HT-29 (cell line): ENCODE measurements at regions not wholly inside any gene's neighbourhood (a gene's known extent, or its start where the extent isn't known, plus 50 kb on each side); places are given as distances from the start of the nearest gene placed in this dataset.
"Not testable (repeated sequence)": the region's sequence is repeated elsewhere in the genome, so short reads cannot be mapped to it uniquely, and the experiment has no call there.

Source experiments
- DNase-seq: peaks from one replicate; pipeline ENCODE4 v3.0.0-alpha.2; 2015; ENCODE audit warnings: low spot score

DNA sequence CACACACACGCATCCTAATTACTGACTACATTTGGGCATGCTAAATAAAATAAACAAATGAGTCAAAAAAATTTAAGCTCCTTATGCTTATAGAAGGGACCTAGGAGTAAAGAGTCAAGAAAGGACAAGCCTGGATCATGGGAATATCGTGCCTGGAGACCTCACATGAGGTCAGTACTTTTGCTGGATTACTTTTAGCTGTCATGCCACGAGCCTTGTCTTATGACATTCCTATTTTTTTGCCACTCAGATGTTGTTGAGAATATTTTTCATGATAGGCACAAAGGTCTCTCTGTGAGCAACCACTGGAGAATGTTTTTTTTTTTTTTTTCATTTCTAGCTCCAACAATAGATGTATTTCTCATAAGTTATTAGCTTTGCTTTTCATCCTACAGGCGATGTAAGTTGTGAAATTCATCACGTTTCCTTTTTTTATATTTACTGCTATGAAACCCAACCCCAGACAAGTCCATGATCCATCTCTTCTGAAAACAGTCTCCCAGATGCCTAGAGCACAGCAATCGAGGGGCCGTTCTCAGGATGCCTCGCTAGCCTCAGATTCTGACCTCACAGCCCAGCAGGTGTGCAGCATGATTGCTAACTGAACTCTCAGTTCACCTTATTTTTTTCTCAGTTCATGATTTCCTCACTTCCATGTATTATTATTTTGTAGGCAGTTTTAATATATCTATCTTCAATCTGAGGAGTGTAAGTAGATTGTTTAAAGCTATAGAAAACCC is 464.5 kb downstream of the IRS1 start:
- DNase-seq = no peak

DNA sequence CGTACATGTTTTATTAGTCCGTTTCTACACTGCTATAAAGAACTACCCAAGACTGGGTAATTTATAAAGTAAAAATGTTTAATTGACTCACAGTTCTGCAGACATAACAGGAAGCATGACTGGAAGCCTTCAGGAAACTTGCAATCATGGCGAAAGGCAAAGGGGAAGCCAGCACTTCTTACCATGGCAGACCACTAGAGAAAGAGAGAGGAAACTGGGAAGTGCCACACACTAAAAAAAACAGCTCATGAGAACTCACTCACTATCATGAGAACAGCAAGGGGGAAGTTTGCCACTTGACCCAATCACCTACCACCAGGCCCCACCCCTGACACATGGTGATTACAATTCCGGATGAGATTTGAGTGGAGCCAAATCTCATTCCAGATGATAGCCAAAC is 466.2 kb downstream of the IRS1 start:
- no peak for DNase-seq

DNA sequence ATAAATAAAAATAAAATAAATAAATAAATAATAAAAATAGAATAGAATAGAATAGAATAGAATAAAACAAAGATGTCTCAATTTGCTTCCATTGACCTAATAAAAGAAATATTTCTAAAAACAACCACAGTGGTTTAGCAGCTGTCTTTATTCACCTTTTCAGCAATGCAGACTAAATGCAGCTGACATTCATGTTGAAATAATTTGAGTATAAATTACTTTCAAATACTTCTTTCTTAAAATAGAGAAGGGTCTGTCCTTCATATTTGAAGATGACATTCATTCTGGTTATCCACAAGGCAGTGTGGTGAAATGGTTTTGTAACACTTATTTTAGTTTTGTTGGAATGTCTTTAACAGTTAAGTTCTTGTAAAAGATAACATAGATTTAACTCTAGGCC is 469.4 kb downstream of the IRS1 start:
- no peak for DNase-seq

DNA sequence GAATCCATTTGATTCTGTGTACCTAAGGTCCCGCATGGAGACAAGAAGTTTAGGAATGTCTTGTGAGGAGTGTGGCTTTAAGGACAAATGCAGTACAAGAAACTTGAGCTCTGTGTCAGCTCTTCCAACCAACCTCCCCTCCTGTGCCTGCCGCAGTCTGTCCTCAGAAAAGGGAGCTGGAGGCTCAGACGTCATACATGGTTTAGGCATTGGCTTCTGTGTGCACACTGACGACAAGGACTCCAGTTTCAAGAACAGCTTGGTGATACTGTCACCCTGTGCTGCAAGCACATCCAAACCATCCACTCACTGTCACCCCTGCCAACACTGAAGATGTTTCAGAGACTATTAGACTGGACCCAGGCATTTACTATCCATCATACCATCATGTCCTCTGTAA is 470.4 kb downstream of the IRS1 start:
- no peak for DNase-seq

DNA sequence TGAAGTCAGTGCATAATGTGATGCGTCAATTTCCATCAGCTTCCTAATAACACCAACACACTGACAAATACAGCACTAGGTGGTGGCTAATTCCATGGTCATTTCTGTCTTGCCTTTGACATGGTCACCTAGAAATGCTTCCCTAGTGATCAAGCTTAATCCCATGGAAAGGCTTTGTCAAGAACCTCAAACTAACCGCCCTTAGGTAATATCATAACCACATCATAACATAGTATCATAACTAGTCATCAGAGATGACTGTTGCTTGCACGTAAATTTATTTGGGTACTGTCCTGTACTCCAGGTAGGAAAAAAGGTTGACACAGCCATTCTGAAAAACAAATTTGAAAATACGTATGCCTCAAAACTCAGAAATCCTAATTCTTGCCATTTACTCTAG is 471.8 kb downstream of the IRS1 start:
- no peak for DNase-seq

DNA sequence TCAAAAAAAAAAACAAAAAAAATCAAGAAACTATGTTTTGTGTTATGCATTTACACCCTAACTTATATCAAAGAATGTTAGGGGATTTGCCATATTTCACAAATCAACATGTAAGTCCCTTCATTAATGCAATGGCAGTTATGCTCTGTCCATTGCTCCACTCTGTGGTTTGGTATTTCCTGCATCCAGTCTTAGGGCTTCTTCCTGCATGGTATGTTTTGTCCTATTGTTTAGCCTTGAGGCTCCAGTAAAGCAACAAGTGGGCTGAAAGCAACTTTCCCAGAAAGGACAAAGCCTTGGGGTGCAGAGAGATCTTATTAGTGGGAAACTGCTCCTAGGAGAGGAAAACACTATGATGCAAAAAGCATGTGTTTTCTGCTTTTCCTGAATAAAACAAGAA is 474.1 kb downstream of the IRS1 start:
- DNase-seq = no peak

DNA sequence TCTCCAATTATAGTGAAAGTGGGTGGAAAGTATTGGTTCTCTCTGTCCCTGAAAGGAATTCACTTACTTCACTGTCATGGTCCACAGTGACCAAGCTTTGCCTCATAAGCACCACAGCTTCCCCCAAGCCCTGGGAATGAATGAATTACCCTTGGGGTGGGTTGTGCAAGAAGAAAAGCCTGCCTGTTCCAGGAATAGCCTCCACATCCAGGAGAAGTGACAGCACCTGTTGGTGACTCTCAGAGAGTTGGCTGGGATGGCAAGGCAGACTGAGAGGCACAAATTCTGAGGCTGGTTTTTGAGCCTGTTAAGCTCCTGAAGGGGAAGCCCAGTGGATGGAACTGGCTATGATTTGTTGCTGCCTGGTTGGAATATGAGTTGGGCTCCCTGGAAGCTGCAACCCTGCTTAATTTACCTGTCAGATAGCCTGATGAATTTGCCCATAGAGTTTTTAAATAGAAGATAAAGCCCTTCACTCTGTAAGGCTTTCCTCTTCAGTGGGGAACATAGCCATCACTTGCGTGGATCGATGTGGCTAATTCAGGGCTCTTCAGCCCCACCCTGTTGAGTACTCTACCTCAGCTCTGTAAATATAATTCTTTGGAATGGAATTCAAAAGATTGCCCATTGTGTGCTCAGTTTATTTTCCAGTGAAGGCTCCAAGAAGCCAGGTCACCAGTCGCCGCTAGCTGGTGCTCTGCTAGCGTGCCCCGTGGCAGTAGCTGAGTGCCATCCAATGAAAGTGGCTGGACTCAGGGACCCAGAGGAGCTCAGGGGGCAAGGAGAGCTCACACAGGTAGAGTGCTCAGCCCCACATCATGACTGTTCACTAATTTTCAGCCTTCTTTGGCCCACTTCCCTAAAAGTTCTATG is 479.3 kb downstream of the IRS1 start:
- DNase-seq = no peak

DNA sequence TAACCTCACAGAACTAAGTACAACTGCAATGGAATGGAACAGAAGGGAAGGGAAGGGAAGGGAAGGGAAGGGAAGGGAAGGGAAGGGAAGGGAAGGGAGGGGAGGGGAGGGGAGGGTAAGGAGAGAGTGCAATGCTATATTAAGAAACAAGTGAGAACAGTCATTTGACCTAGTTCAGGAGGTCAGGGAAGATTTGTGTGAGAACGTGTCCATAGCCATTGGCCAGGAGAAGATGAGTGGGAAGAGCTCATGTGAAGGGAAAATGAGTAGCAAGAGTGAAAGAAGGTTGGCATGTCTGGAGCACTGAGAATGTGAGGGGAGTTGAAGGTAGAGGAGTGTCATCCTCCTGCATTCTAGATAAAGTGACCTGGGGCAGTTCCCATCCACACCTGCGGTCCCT is 481.6 kb downstream of the IRS1 start:
- no peak for DNase-seq

DNA sequence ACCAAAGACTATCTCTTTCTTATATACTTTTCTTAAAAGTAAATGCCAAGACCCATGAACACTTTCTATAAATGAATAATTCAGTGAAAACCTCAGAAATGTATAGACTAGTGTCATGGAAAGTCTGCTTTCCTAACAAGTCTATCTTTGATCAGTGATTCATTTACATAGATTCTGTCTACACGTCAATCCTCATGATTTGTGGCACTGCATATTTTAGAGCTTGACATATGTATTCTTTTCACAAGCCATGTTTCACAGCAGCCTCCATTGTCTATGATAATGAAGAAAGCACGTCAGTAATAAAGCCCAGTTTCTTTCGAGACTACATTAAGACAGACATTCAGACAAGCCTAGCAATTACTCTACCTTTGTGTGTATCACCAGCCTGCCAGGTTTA is 486.6 kb downstream of the IRS1 start:
- DNase-seq = no peak

DNA sequence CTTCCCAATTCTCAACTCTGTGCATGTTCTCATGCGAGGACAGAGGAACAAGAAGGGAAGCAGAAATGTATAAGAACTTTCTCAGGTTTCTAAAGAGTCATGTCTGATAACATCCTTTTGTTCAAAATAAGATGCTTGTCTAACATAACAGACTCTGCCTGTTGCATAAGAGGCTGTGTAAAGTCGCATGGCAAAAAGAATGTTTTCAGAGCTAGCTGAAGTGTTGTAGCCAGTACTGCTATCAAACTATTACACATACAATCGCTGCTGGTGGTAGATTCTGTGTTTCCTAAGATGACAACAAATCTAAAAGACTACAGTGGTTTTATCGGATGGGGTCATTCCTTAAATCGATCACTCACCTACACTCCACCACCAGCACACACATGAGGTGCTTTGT is 487.5 kb downstream of the IRS1 start:
- no peak for DNase-seq

DNA sequence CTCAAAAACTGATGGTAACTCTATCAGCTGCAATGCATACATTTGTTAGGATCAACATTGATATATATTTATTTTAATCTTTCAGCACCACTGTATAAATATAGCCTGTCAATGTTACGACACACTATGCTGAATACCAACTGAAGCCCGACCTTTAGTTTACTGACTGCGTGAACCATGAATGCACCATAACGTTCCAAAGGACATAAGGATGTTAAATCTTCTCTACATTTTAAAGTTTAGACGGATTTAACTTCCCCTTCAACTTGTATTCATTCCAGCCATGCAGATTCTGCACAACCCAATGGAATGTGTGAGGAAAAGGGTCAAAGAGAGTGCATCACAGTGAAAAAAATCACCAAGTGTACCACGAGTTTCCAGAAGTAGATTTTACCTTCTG is 489.5 kb downstream of the IRS1 start:
- DNase-seq = no peak

DNA sequence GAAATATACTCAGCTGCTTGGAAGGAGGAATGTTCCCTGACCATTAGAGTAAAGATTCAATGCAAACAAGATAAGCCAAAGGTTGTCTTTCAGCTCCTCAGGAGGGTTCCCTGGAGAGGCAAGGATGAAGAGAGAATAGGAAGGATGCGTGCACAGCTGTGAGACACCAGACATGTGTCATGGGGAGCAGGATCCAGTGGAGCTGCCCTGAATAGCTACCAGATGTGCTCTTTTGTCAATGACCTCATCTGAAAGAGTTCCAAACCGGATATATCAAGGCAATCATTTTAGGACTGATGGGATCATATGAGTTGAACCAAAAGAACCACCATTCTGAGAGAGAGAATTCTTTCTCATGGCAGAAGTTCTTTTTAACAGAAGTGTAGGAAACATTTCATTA is 490.6 kb downstream of the IRS1 start:
- DNase-seq = no peak

DNA sequence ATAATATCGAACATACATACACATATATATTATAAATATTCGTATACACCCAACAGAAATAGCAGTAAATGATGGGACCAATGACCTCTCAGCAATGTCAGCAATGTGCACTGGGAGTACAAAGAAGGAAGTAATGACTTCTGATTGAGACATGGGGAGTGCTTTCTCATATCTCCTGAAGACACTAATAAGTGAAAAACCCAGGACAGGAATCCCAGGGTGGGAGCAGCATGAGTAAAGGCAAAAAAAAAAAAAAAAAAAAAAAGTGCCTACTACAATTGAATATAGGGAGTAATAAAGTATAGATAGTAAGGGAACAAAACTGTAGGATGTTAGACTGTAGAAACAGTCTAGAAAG is 491.3 kb downstream of the IRS1 start:
- no peak for DNase-seq

DNA sequence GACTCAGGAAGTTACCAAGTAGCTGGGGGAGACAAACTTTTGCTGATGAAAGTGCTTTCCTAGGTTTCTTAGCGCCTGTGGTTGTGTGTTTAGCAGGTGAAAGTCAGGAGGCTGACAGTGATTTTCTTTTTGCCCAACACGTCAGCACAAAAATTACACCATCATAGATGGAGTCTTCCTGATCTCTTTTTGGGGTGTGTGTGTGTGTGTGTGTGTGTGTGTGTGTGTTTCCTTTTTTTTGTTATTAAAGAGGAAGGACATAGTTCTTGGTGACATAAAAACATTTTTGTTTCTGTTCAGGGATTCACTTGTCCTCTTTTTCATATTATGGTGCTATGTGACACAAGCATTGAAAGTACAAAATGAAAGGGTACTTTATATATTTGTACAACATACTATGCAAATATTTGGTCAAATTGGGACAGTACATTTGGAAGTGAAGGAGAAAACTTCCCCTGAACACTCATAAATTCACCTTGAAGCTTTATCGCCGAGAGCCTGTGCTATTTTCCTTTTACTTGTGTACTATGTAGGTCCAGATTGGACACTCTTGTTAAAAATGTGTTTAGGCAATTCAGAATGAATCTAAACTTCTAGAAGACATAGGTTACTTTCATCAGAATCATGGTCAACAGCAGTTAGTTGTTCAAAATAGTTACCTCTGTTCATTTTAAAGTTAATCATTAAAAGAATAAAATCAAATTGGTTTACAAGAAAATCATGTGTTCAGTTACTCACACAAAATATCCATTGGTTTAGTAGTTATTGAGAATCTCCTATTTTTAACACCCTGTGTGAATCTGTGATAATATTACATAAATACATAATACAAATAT is 491.9 kb downstream of the IRS1 start:
- DNase-seq = no peak

DNA sequence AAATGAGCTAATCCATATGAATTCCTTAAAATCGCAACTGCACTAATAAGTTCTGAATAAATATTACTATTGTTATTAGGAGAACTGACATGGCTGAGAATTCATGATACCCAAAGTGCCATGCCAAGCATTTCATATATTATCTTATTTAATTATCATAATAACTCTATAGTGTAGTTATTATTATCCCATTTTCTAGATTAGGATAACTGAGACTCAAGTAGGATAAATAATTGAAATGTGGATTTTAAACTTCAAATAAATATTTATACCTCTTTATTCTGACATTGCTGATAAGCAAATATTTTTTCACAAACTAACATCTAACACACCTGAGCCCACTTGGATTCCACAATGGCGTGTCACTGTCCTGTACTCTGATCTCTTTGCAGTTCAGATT is 492.7 kb downstream of the IRS1 start:
- DNase-seq = no peak

DNA sequence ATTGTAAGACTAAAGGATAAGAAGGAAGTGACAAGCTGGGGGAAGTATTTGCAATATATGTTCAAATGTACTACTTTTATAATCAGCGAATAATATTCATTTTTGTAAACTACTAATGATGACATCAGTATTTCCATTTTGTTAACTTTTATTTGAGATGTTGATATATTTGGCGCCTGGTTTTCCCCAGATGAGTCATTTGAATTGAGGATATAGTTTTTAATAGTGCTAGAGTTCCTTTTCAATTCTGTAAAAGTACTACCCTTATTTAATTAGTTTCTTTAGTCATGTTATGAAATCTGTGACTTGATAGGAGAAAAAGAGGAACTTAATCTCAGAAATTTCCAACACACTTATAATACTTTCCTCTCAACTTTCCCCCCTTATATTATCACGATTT is 495.3 kb downstream of the IRS1 start:
- no peak for DNase-seq

DNA sequence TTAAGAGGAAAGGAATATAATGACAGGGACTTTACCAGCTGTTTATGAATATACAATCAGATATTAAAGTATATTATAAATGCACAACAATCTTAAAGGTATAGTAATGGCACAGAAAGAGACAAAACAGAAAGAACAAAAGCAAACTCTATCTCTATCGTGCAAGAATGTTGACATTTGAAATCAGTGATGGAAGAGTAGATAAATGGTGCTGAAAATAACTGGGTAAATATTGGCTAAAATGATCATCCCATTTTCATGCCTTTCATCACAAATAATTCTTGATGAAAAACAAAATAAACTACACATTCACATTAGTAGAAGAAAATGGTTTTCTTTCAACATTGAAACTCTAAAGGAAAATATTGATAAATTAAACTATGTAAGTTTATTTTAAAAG is 495.9 kb downstream of the IRS1 start:
- no peak for DNase-seq

DNA sequence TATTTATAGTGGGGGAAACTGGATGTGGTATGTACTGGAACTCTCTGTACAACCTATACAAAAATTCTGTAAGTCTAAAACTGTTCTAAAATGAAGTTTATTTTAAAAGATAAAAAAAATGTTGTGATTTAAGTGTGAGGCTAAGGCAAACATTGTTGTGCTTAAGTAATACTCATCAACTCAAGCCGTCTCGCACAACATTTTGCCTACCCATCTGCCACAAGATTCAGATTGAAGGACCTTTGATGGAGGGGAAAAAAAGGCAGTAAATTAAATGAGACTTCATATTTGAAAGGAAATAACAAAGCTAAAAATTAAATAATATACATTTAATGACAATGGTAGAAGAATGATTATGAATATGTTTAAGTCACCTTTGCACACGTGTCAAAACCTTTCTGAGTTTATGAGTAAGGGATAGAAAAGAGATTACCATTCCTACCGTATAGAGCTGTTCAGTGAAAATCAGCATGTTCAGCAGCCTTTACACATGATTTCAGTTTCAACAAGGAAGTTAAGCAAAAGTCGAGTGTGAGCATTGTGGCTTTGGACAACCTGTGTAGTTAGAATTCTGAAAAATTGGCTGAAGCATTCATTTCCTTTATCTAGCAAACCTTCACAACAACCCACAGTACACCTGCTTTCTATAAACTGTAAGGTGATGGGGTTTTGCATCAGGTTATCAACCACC is 499.3 kb downstream of the IRS1 start:
- DNase-seq = no peak

DNA sequence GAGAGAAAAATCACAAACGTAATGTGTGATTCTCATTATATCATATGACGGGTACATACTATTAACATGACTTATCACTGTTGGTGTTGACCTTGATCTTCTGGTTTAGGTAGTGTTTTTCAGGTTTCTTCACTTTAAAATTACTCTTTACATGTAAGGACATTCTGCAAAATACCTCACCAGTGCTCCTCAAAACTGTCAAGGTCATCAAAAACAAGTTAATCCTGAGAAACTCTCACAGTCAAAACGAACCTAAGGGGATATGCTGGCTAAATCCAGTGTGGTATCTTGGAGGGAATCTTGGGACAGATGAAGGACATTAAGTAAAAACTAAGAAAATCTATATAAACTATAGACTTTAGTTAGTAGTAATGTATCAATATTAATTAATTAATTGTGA is 499.8 kb downstream of the IRS1 start:
- no peak for DNase-seq

DNA sequence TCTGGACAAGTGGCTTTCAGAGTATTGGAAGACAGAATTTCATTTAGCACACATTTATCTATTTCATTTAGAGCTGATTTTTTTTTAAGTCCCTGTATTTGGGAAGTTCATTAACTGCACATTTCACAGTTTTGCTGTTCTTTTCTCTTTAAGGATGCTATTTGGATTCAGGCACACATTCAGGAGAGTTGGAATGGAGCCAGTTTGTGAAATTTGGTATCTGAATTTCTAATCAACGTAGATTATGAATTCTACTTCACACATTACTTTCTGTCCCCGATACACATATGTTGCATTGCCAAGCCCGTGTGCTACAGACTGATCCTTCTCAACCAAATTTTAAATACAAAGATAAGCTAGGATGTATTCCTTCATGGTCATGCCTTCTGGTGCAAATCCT is 503.9 kb downstream of the IRS1 start:
- no peak for DNase-seq

DNA sequence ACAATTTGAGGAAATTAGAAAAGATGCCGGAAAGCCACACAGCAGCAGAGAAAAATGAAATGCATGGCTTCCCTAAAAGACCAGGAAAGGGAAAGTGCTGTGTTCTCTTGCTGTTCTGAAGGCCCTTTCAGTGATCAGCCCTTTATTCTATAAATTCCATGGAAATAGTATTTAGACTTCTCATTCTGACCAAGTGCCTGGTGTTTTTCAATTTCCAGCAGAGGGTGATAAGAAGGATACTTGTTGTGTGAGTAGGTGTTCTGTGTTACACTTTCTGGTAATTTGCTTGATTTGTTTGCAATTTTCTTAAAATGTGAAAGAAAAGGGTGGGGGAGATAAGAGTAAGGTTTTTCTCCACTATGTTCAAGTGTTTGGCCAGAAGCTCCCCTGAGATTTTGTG is 504.5 kb downstream of the IRS1 start:
- DNase-seq = no peak

DNA sequence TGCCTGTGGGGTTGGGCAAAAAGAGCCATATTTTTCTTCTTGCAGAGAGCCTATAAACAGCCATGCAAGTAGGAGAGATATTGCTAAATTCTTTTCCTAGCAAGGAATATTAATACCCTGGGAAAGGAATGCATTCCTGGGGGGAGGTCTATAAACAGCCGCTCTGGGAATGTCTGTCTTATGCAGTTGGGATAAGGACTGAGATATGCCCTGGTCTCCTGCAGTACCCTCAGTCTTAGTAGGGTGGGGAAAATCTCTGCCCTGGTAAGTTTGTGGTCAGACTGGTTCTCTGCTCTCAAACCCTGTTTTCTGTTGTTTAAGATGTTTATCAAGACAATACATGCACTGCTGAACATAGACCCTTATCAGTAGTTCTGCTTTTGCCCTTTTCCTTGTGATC is 508.3 kb downstream of the IRS1 start:
- not testable (repeated sequence) for DNase-seq
